ENCODE measurements at regions not wholly inside any gene's neighbourhood (a gene's known extent, or its start where the extent isn't known, plus 50 kb on each side); places are given as distances from the start of the nearest gene placed in this dataset.

GRCh38 chr10:120719333-120719732 is 131.8 kb upstream of the WDR11 start:
- Mint-ChIP-seq H3K27me3 (ENCODE audit: low read depth) (no peaks in the 10 kb centered on the region), H3K9me3 (peaks cover 0 to 2% of the 10 kb centered on the region in 2 donors), H3K4me1 (ENCODE audit: low read depth) (no peaks in the 10 kb centered on the region), H3K4me3 (no peak overlapping the region), H3K27ac (no peak overlapping the region), H3K36me3 (ENCODE audit: insufficient read depth in 2 of 2) (no peaks in the 10 kb centered on the region)
- DNase-seq (no peak), ATAC-seq (replicated peaks in 1 of 2) (no peak)

DNA sequence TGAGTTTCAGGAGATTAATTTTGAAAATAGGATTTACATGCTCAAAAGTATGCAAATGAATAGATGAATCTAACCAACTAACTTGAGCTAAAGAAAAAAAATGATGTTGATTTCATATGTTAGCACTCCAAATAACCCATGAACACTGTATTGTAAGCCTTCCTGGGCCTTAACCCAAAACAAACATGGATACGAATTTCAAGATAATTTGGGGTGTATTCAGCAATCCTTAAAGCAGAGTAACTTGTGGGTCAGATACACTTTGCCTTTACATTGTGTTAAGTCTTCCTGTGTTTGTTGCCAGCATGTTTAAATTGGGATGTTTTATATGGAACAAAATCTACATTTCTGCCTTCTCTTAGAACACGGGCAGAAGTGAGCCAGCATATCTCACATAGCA is 124.2 kb upstream of the WDR11 start:
- Mint-ChIP-seq H3K4me3 (no peak overlapping the region), H3K9me3 (no peaks in the 10 kb centered on the region), H3K27me3 (ENCODE audit: low read depth) (no peaks in the 10 kb centered on the region), H3K27ac (no peak overlapping the region), H3K36me3 (ENCODE audit: insufficient read depth in 2 of 2) (no peaks in the 10 kb centered on the region), H3K4me1 (ENCODE audit: low read depth) (no peaks in the 10 kb centered on the region)
- no peak for ATAC-seq (replicated peaks in 1 of 2)
- DNase-seq: no peak

DNA sequence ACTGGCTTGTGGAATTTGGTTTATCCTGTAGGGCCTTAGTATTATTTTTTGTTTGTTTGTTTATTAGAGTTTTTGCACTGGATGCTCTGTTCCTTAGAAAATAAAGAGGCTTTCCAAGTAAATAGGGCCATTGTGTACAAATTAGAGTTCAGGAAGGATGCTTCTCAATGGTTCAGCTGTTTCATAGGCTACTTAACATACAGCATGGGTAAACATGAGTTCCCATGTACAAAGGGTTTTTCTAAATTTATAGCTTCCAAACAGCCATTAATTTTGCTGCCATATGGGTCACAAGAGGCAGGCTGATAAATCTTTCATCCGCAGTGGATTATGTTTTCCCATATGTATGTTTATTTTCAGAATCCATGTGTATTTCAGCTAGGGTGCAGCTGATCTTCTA is 121.6 kb upstream of the WDR11 start:
- no peaks in the 10 kb centered on the region for H3K9me3 Mint-ChIP-seq
- DNase-seq (no peak), ATAC-seq (replicated peaks in 1 of 2) (no peak)
- no peak overlapping the region for H3K27ac Mint-ChIP-seq
- no peaks in the 10 kb centered on the region for H3K4me1 Mint-ChIP-seq (ENCODE audit: low read depth)
- no peaks in the 10 kb centered on the region for H3K36me3 Mint-ChIP-seq (ENCODE audit: insufficient read depth in 2 of 2)
- H3K27me3 Mint-ChIP-seq (ENCODE audit: low read depth): no peaks in the 10 kb centered on the region
- no peak overlapping the region for H3K4me3 Mint-ChIP-seq

DNA sequence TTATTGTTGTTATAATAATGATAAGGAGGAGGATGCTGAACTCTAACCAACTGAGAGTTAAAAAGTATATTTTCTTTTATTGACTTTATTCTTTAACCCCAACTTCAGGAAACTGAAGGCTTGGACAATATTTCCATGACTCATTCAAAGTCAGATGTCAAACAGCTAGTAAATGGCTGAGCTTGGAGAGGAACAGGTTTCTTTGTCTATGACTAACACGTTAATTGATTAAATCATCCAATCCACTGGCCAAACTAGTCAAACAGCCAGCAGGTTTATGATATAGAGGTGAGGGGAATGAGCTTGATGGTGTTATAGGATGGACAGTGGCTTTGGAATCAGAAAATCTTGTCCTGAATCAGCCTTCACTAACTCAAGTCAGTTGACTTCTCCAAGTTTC is 119.1 kb upstream of the WDR11 start:
- DNase-seq (no peak), ATAC-seq (replicated peaks in 1 of 2) (no peak)
- Mint-ChIP-seq H3K9me3 (no peaks in the 10 kb centered on the region), H3K27me3 (ENCODE audit: low read depth) (no peaks in the 10 kb centered on the region), H3K4me1 (ENCODE audit: low read depth) (no peaks in the 10 kb centered on the region), H3K27ac (no peak overlapping the region), H3K4me3 (no peak overlapping the region), H3K36me3 (ENCODE audit: insufficient read depth in 2 of 2) (no peaks in the 10 kb centered on the region)

- no peak for DNase-seq
- no peaks in the 10 kb centered on the region for H3K36me3 Mint-ChIP-seq (ENCODE audit: insufficient read depth in 2 of 2)
- no peak overlapping the region for H3K27ac Mint-ChIP-seq
- no peaks in the 10 kb centered on the region for H3K27me3 Mint-ChIP-seq (ENCODE audit: low read depth)
- peak in 1 of 2 donors; percentile 56 for ATAC-seq (replicated peaks in 1 of 2)
- H3K4me3 Mint-ChIP-seq: no peak overlapping the region
- no peaks in the 10 kb centered on the region for H3K9me3 Mint-ChIP-seq
- H3K4me1 Mint-ChIP-seq (ENCODE audit: low read depth): no peaks in the 10 kb centered on the region
Observed at GRCh38 chr10:120732643-120733313, 118.4 kb upstream of the WDR11 start.

DNA sequence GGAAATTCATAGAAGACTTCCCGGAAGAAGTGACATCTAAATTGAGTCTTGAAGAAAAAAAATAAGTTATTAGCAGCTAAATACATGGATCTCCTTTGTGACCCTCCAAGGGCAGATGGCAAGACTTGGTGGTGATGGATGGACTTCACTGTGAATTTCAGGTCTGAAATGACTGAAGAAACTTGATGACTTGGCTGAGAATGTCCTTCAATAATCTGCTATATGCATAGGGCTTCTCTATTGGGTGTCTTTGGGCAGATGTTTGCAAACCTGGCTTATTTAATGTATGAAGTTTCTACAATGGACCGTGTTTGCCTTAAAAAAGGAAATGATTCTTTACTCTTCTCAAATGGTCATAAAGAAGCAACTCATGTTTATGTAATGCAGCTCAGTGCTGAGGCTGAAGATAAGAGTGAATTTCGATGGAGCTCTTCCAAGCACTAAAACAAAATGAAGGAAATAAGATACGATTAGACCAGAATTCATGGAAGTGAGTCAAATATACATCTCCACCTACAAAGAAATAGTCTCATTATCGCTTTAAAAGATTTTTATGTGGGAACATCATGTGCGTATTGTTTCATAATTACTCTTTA is 116.6 kb upstream of the WDR11 start:
- no peaks in the 10 kb centered on the region for H3K36me3 Mint-ChIP-seq (ENCODE audit: insufficient read depth in 2 of 2)
- no peak overlapping the region for H3K4me3 Mint-ChIP-seq
- no peak for DNase-seq
- no peak overlapping the region for H3K27ac Mint-ChIP-seq
- no peaks in the 10 kb centered on the region for H3K27me3 Mint-ChIP-seq (ENCODE audit: low read depth)
- ATAC-seq (replicated peaks in 1 of 2): peak in 1 of 2 donors; percentile 40
- no peaks in the 10 kb centered on the region for H3K9me3 Mint-ChIP-seq
- no peaks in the 10 kb centered on the region for H3K4me1 Mint-ChIP-seq (ENCODE audit: low read depth)

DNA sequence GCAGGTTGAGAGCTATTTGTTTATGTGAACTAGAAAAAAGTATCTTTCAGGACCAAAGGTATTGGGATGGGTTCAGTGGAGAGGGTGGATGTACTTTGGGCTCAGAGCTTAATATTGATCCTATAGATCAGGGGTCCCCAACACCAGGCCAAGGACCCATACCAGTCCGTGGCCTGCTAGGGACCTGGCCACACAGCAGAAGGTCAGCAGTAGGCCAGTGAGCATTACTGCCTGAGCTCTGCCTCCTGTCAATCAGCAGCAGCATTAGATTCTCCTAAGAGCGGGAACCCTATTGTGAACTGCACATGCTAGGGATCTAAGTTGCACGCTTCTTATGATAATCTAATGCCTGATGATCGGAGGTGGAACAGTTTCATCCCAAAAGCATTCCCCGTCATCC is 115.8 kb upstream of the WDR11 start:
- Mint-ChIP-seq H3K27me3 (ENCODE audit: low read depth) (no peaks in the 10 kb centered on the region), H3K36me3 (ENCODE audit: insufficient read depth in 2 of 2) (no peaks in the 10 kb centered on the region), H3K4me1 (ENCODE audit: low read depth) (no peaks in the 10 kb centered on the region), H3K27ac (no peak overlapping the region), H3K4me3 (no peak overlapping the region), H3K9me3 (no peaks in the 10 kb centered on the region)
- DNase-seq: no peak
- ATAC-seq (replicated peaks in 1 of 2): peak in 1 of 2 donors; percentile 42

DNA sequence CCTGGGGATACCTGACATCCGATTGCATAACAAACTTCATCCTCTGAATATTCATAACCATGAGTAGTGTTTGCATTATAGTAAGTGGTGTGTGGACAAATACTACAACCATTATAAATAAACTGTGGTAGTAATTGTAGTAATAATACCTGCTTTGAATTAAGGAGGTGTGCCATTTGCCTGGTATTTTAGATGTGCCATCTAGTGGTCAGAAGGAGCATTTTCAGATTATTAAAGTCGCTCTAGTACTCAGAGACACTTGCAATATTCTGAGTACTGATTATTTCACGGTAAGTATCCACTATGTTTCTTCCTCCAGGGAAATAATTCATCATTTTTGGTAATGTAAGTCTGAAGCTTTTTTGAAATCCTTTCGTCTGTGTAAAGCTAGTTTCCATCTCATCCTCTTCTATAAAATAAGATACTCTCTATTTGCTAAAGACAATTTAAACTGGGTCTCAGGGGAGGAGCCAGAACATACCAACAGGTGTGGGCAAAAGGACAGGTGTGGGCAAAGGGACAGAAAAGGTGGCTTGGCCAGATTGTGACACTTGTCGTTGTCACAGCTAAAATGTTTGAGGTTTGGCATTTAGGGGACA is 115.3 kb upstream of the WDR11 start:
- Mint-ChIP-seq H3K9me3 (no peaks in the 10 kb centered on the region), H3K27me3 (ENCODE audit: low read depth) (no peaks in the 10 kb centered on the region), H3K27ac (no peak overlapping the region), H3K4me3 (no peak overlapping the region), H3K4me1 (ENCODE audit: low read depth) (no peaks in the 10 kb centered on the region), H3K36me3 (ENCODE audit: insufficient read depth in 2 of 2) (no peaks in the 10 kb centered on the region)
- DNase-seq (no peak), ATAC-seq (replicated peaks in 1 of 2) (no peak)

- Mint-ChIP-seq H3K4me3 (no peak overlapping the region), H3K9me3 (no peaks in the 10 kb centered on the region), H3K36me3 (ENCODE audit: insufficient read depth in 2 of 2) (no peaks in the 10 kb centered on the region), H3K27ac (no peak overlapping the region), H3K27me3 (ENCODE audit: low read depth) (no peaks in the 10 kb centered on the region), H3K4me1 (ENCODE audit: low read depth) (no peaks in the 10 kb centered on the region)
- DNase-seq (no peak), ATAC-seq (replicated peaks in 1 of 2) (no peak)
Observed at GRCh38 chr10:120736377-120736776, 114.8 kb upstream of the WDR11 start.

DNA sequence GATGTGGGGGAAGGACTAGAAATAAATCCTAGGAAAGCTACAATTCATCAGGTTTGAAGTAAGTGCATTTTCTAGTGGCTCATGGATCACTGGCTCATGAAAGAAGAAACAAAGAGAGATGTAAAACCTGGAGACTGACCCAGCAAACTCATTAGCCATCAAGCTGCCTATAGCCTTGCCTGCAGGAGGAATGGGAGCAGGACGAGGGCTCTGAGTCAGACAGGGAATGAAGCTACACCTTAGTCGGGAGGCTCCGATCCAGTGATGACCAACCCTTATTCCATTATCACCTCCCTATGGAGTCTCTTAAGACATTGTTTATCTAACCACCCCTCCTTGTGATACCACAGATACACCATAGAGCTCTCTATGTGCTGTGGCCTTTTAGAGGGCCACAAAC is 112.5 kb upstream of the WDR11 start:
- H3K36me3 Mint-ChIP-seq (ENCODE audit: insufficient read depth in 2 of 2): no peaks in the 10 kb centered on the region
- no peak overlapping the region for H3K4me3 Mint-ChIP-seq
- H3K4me1 Mint-ChIP-seq (ENCODE audit: low read depth): no peaks in the 10 kb centered on the region
- ATAC-seq (replicated peaks in 1 of 2) (no peak), DNase-seq (no peak)
- H3K27me3 Mint-ChIP-seq (ENCODE audit: low read depth): no peaks in the 10 kb centered on the region
- no peaks in the 10 kb centered on the region for H3K9me3 Mint-ChIP-seq
- no peak overlapping the region for H3K27ac Mint-ChIP-seq

- Mint-ChIP-seq H3K4me1 (ENCODE audit: low read depth) (no peaks in the 10 kb centered on the region), H3K36me3 (ENCODE audit: insufficient read depth in 2 of 2) (no peaks in the 10 kb centered on the region), H3K9me3 (peaks cover 3 to 4% of the 10 kb centered on the region in 2 donors), H3K27me3 (ENCODE audit: low read depth) (no peaks in the 10 kb centered on the region), H3K4me3 (no peak overlapping the region), H3K27ac (no peak overlapping the region)
- DNase-seq: no peak
- no peak for ATAC-seq (replicated peaks in 1 of 2)
Observed at GRCh38 chr10:120741396-120741795, 109.8 kb upstream of the WDR11 start.

DNA sequence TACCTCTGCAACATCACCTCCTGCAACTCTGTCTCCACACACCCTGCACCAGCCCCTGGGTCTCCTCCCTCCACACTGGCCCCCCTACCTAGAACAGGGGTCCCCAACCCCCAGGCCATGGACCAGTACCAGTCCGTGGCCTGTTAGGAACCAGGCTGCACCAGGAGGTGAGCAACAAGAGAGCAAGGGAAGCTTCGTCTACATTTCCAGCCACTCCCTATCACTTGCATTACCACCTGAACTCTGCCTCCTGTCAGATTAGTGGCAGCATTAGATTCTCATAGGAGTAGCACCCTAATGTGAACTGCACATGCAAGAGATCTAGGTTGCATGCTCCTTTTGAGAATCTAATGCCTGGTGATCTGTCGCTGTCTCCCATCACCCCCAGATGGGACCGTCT is 108.8 kb upstream of the WDR11 start:
- DNase-seq (no peak), ATAC-seq (replicated peaks in 1 of 2) (no peak)
- H3K9me3 Mint-ChIP-seq: peaks cover 3 to 4% of the 10 kb centered on the region in 2 donors
- H3K27ac Mint-ChIP-seq: no peak overlapping the region
- no peaks in the 10 kb centered on the region for H3K36me3 Mint-ChIP-seq (ENCODE audit: insufficient read depth in 2 of 2)
- H3K27me3 Mint-ChIP-seq (ENCODE audit: low read depth): no peaks in the 10 kb centered on the region
- no peaks in the 10 kb centered on the region for H3K4me1 Mint-ChIP-seq (ENCODE audit: low read depth)
- H3K4me3 Mint-ChIP-seq: no peak overlapping the region

DNA sequence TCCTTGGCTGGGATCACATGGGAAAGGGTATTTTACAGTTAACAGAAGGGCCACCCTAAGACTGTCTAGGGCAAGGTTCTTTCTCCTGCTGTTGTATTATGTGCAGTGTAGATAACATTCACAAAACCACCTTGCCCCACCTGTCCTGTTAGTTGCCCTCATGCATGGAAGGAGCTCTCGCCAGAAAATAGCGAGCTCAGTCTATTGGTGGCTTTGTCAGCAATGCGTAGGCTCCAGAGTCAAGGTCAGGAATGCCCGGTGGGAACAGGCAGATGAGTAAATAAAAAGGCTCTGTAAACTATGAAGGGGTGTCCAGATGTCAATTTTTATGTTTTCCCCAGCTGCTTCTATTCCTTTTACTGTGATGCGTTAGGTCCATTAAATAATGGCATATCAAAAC is 107.1 kb upstream of the WDR11 start:
- ATAC-seq (replicated peaks in 1 of 2): no peak
- DNase-seq: no peak

More for the DNA sequence above, 107.1 kb upstream of the WDR11 start:
- no peaks in the 10 kb centered on the region for H3K4me1 Mint-ChIP-seq (ENCODE audit: low read depth)
- peaks cover 3 to 4% of the 10 kb centered on the region in 2 donors for H3K9me3 Mint-ChIP-seq
- H3K27ac Mint-ChIP-seq: no peak overlapping the region
- H3K27me3 Mint-ChIP-seq (ENCODE audit: low read depth): peaks cover 5% of the 10 kb centered on the region
- H3K36me3 Mint-ChIP-seq (ENCODE audit: insufficient read depth in 2 of 2): no peaks in the 10 kb centered on the region
- no peak overlapping the region for H3K4me3 Mint-ChIP-seq
